Naive thymus-derived CD4-positive, alpha-beta T cell (primary cell): ENCODE measurements at regions not wholly inside any gene's neighbourhood (a gene's known extent, or its start where the extent isn't known, plus 50 kb on each side); places are given as distances from the start of the nearest gene placed in this dataset.

ENCODE experiments used
- ATAC-seq: fragments of 150-1000 bp; cut with Tn5 transposase; 2 replicates; pipeline ENCODE4 v1.10.0; 2021; ENCODE audit warnings: mild to moderate bottlenecking, moderate library complexity
- CTCF ChIA-PET: fragments of 350-600 bp; sonication (Branson Sonifier 250); formaldehyde crosslinking; loops from one replicate; lab custom pipeline; 2021; ENCODE audit warnings: antibody characterized with exemption; lab: Charles Lee
- POLR2A ChIA-PET: fragments of 350-600 bp; sonication (Branson Sonifier 250); formaldehyde crosslinking; loops from one replicate; lab custom pipeline; 2021; ENCODE audit warnings: antibody characterized with exemption, inconsistent platforms; lab: Charles Lee
- DNase-seq, 9 donors: peaks; one replicate each; pipeline versions ENCODE4 v3.0.0 to v3.0.0-alpha.2; 2020 to 2022; ENCODE audit warnings: mixed read lengths in 1 of 9
- H3K27ac ChIP-seq: one replicate; pipeline ENCODE4 v1.7.0; 2013; ENCODE audit warnings: mild to moderate bottlenecking, low read depth, low read length, moderate library complexity
- H3K27me3 ChIP-seq, 2 donors: one replicate each; pipeline ENCODE4 v1.7.0; 2013; ENCODE audit warnings: low read length in 2 of 2, mild to moderate bottlenecking in 2 of 2, moderate library complexity in 2 of 2; ENCODE audit not compliant: control insufficient read depth in 2 of 2, insufficient read depth in 2 of 2
- H3K36me3 ChIP-seq, 3 experiments: 1 replicate in 2 of 3; 2 replicates in 1 of 3; pipeline ENCODE4 v1.7.0; 2013; ENCODE audit warnings: low read length in 3 of 3, mild to moderate bottlenecking in 3 of 3, moderate library complexity in 1 of 3; ENCODE audit not compliant: insufficient read depth in 3 of 3, control insufficient read depth in 2 of 3
- H3K4me1 ChIP-seq, 2 donors: one replicate each; pipeline ENCODE4 v1.7.0; 2013; ENCODE audit warnings: low read length in 2 of 2, mild to moderate bottlenecking in 2 of 2, moderate library complexity in 1 of 2; ENCODE audit not compliant: control insufficient read depth in 2 of 2, insufficient read depth in 2 of 2
- H3K4me3 ChIP-seq: 2 replicates; pipeline ENCODE4 v1.7.0; 2013; ENCODE audit warnings: mild to moderate bottlenecking, low read length
- H3K9me3 ChIP-seq, 3 experiments: 1 replicate in 2 of 3; 2 replicates in 1 of 3; pipeline ENCODE4 v1.7.0; 2013; ENCODE audit warnings: low read length in 3 of 3; ENCODE audit not compliant: control insufficient read depth in 2 of 3
- H3K27ac Mint-ChIP-seq, 9 donors: one replicate each; pipeline ENCODE4 v1.8.0; 2020 to 2022; ENCODE audit warnings: mixed read lengths in 9 of 9, mild to moderate bottlenecking in 8 of 9, moderate library complexity in 5 of 9, inconsistent platforms in 2 of 9
- H3K27me3 Mint-ChIP-seq, 5 donors: one replicate each; pipeline ENCODE4 v1.8.0; 2021 to 2022; ENCODE audit warnings: mixed read lengths in 5 of 5, mild to moderate bottlenecking in 1 of 5
- H3K36me3 Mint-ChIP-seq, 5 donors: one replicate each; pipeline ENCODE4 v1.8.0; 2020 to 2022; ENCODE audit warnings: mixed read lengths in 5 of 5, mild to moderate bottlenecking in 3 of 5, inconsistent platforms in 1 of 5
- H3K4me1 Mint-ChIP-seq, 7 donors: one replicate each; pipeline ENCODE4 v1.8.0; 2020 to 2022; ENCODE audit warnings: mixed read lengths in 7 of 7, mild to moderate bottlenecking in 3 of 7, inconsistent platforms in 1 of 7
- H3K4me3 Mint-ChIP-seq, 10 donors: one replicate each; pipeline ENCODE4 v1.8.0; 2020 to 2022; ENCODE audit warnings: mild to moderate bottlenecking in 10 of 10, mixed read lengths in 10 of 10, moderate library complexity in 6 of 10, inconsistent platforms in 2 of 10
- H3K9me3 Mint-ChIP-seq, 11 donors: one replicate each; pipeline ENCODE4 v1.8.0; 2020 to 2022; ENCODE audit warnings: mixed read lengths in 11 of 11, mild to moderate bottlenecking in 4 of 11, inconsistent platforms in 1 of 11, moderate library complexity in 1 of 11
- intact Hi-C, 2 donors: fragments of 100-400 bp; cut with micrococcal nuclease; formaldehyde crosslinking; loops; one replicate each; pipeline ENCODE4 v1.15.1; 2023

DNA sequence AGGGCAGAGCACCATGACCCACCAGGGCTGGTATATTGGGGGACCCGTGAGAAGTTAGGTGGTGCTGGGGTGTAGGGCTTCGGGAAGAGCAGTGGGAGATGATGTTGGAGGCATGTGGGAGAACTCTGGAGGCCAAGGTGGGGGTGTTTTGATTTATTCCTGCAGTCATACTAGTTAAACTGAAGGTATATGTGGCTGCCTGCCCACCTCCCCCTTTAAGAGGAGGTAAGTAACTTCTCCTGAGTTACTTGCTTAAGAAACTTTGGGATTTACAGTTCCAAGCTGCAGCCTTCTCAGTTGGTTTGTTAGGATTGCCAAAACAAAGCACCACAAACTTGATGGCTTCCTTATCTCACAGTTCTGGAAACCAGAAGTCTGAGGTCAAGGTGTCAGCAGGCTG, 73.1 kb upstream of the AGBL1 start:
- Mint-ChIP-seq H3K27ac (no peak overlapping the region), H3K4me3 (no peak overlapping the region), H3K9me3 (peaks cover 0 to 3% (median 0%) of the 10 kb centered on the region in 11 donors), H3K36me3 (no peaks in the 10 kb centered on the region), H3K27me3 (peaks cover 0 to 22% (median 16%) of the 10 kb centered on the region in 5 donors), H3K4me1 (no peaks in the 10 kb centered on the region)
- ChIA-PET CTCF (no interaction called here), POLR2A (no interaction called here)
- no peak for DNase-seq
- Histone ChIP-seq H3K36me3 (no peaks in the 10 kb centered on the region), H3K4me3 (no peak overlapping the region), H3K4me1 (no peaks in the 10 kb centered on the region), H3K9me3 (no peaks in the 10 kb centered on the region), H3K27me3 (no peaks in the 10 kb centered on the region), H3K27ac (no peak overlapping the region)
- no peak for ATAC-seq
- intact Hi-C loops: no loop called here

DNA sequence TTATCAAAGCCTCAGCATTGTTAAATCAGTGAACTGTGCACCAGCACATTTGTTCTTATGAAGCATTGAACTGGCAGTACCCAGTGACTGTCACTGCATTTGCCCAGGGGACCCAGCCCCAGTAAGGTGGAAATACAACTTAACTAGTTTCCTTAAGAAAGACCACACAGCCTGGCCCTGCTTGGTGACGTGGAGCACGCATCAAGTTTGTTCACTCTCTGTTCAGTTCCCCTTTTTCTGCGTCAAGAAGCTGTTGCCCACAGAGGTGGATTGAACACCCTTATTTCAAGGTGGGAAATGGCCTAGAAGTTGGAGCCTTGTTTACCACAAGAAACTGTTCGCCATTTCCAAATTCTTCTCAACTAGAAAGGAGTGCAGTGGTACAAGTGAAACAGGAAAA, 69.9 kb upstream of the AGBL1 start:
- Histone ChIP-seq H3K36me3 (no peaks in the 10 kb centered on the region), H3K27ac (no peak overlapping the region), H3K9me3 (no peaks in the 10 kb centered on the region), H3K27me3 (no peaks in the 10 kb centered on the region), H3K4me1 (no peaks in the 10 kb centered on the region), H3K4me3 (no peak overlapping the region)
- intact Hi-C loops: no loop called here
- no peak overlapping the region for H3K27ac Mint-ChIP-seq
- peaks cover 0 to 4% (median 0%) of the 10 kb centered on the region in 11 donors for H3K9me3 Mint-ChIP-seq
- POLR2A ChIA-PET: no interaction called here
- no peaks in the 10 kb centered on the region for H3K36me3 Mint-ChIP-seq
- DNase-seq (no peak), ATAC-seq (no peak)
- no peak overlapping the region for H3K4me3 Mint-ChIP-seq
- no peaks in the 10 kb centered on the region for H3K4me1 Mint-ChIP-seq
- H3K27me3 Mint-ChIP-seq: peaks cover 0 to 6% (median 0%) of the 10 kb centered on the region in 5 donors
- CTCF ChIA-PET: no interaction called here

DNA sequence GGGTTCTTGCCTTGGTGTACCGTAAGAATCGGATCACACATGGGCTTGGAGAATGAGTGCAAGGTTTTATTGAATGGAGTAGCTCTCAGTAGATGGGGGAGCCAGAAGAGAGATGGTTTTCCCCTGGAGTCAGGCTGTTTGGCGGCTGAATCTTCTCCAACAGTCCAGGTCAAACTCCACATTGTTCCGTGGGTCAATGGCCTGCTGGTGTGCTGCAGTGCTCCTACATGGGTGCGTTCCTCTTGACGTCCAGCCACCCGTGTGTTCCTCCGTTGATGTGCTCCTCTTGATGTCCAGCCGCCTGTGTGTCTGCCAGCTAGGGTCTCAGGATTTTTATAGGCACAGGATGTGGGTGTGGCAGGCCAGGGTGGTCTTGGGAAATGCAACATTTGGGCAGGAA, 69.3 kb upstream of the AGBL1 start:
- Mint-ChIP-seq H3K36me3 (no peaks in the 10 kb centered on the region), H3K27me3 (peaks cover 0 to 6% (median 0%) of the 10 kb centered on the region in 5 donors), H3K9me3 (peaks cover 0 to 4% (median 0%) of the 10 kb centered on the region in 11 donors), H3K4me3 (no peak overlapping the region), H3K4me1 (no peaks in the 10 kb centered on the region), H3K27ac (no peak overlapping the region)
- no peaks in the 10 kb centered on the region for H3K9me3 ChIP-seq
- CTCF ChIA-PET: no interaction called here
- no peaks in the 10 kb centered on the region for H3K36me3 ChIP-seq
- H3K27me3 ChIP-seq: no peaks in the 10 kb centered on the region
- H3K27ac ChIP-seq: no peak overlapping the region
- H3K4me1 ChIP-seq: no peaks in the 10 kb centered on the region
- intact Hi-C loops: no loop called here
- ATAC-seq: no peak
- POLR2A ChIA-PET: no interaction called here
- no peak overlapping the region for H3K4me3 ChIP-seq
- DNase-seq: no peak

DNA sequence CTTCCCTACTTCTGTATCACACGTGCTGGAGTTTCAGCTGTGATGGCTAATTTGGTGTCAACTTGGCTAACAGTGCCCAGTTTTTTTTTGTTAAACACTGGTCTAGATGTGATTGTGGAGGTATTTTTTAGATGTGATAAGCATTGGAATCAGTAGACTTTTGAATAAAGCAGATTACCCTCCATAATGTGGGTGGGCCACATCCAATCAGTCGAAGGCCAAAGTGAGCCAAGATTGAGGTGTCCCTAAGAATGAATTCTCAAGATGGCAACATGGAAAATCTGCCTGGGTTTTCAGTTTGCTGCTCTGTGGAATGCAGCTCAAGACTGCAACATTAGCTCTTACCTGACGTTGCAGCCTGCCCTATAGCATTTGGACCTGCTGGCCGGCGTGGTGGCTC, 68.8 kb upstream of the AGBL1 start:
- POLR2A ChIA-PET: no interaction called here
- DNase-seq: no peak
- CTCF ChIA-PET: no interaction called here

DNA sequence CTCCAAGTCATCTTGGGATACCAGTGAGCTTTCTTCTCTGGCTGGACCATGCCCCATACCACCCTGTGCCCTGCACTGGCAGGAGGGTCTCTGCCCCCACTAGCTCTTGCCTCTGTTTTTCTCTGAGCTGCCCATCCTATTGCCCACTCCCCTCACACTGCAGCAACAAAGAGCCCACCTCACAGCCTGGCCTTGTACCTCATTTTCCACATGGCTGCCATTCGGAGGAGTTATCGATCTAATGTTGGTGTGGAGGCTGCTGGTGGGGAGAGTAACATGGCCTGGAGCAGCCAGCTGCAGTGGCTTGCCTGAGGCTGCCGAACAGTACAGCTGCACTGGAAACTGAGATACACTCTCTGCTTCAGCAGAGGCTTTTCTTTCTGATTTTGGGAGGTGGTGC, 65.7 kb upstream of the AGBL1 start:
- peak overlapping the region in 2 of 9 donors; percentile 15 to 41 for H3K27ac Mint-ChIP-seq

More for the DNA sequence above, 68.8 kb upstream of the AGBL1 start:
- no peak for ATAC-seq
- H3K27ac Mint-ChIP-seq: no peak overlapping the region
- no peaks in the 10 kb centered on the region for H3K4me1 Mint-ChIP-seq
- intact Hi-C loops: no loop called here
- no peaks in the 10 kb centered on the region for H3K36me3 Mint-ChIP-seq
- peaks cover 0 to 4% (median 0%) of the 10 kb centered on the region in 11 donors for H3K9me3 Mint-ChIP-seq
- Histone ChIP-seq H3K4me3 (no peak overlapping the region), H3K9me3 (no peaks in the 10 kb centered on the region), H3K36me3 (no peaks in the 10 kb centered on the region), H3K27me3 (no peaks in the 10 kb centered on the region), H3K27ac (no peak overlapping the region), H3K4me1 (no peaks in the 10 kb centered on the region)
- peaks cover 0 to 7% (median 2%) of the 10 kb centered on the region in 5 donors for H3K27me3 Mint-ChIP-seq
- no peak overlapping the region for H3K4me3 Mint-ChIP-seq

DNA sequence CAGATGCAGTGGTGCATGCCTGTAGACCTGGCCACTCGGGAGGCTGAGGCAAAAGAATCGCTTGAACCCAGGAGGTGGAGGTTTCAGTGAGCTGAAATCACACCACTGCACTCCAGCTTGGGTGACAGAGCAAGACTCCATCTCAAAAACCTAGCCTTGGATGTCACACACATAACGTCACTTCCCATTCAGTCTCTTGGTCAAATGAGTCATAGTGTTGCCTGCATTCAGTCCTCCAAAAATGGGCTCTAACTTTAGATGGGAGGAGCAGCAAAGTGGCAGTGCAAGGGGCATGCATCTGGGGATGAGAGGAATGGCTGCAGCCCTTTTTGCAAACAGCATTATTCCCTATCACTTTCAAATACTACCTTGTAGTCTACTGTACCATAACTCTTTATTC, 62.9 kb upstream of the AGBL1 start:
- CTCF ChIA-PET: no interaction called here
- no peaks in the 10 kb centered on the region for H3K4me1 Mint-ChIP-seq
- Histone ChIP-seq H3K27ac (no peak overlapping the region), H3K36me3 (no peaks in the 10 kb centered on the region), H3K27me3 (no peaks in the 10 kb centered on the region), H3K4me3 (no peak overlapping the region), H3K4me1 (no peaks in the 10 kb centered on the region), H3K9me3 (no peaks in the 10 kb centered on the region)
- H3K27ac Mint-ChIP-seq: no peak overlapping the region
- H3K4me3 Mint-ChIP-seq: no peak overlapping the region
- no peaks in the 10 kb centered on the region for H3K36me3 Mint-ChIP-seq
- H3K9me3 Mint-ChIP-seq: peaks cover 0 to 4% (median 0%) of the 10 kb centered on the region in 11 donors
- DNase-seq: no peak
- ATAC-seq: no peak
- intact Hi-C loops: no loop called here
- H3K27me3 Mint-ChIP-seq: peaks cover 0 to 30% (median 6%) of the 10 kb centered on the region in 5 donors
- POLR2A ChIA-PET: no interaction called here

More for the DNA sequence above, 65.7 kb upstream of the AGBL1 start:
- Histone ChIP-seq H3K4me3 (no peak overlapping the region), H3K27ac (no peak overlapping the region), H3K4me1 (no peaks in the 10 kb centered on the region), H3K27me3 (no peaks in the 10 kb centered on the region), H3K36me3 (no peaks in the 10 kb centered on the region), H3K9me3 (no peaks in the 10 kb centered on the region)
- peaks cover 0 to 18% (median 0%) of the 10 kb centered on the region in 5 donors for H3K27me3 Mint-ChIP-seq
- no peaks in the 10 kb centered on the region for H3K36me3 Mint-ChIP-seq
- no peaks in the 10 kb centered on the region for H3K4me1 Mint-ChIP-seq
- ChIA-PET CTCF (no interaction called here), POLR2A (no interaction called here)
- peaks cover 0 to 4% (median 0%) of the 10 kb centered on the region in 11 donors for H3K9me3 Mint-ChIP-seq
- H3K4me3 Mint-ChIP-seq: no peak overlapping the region
- no peak for DNase-seq
- intact Hi-C loops: no loop called here
- no peak for ATAC-seq

DNA sequence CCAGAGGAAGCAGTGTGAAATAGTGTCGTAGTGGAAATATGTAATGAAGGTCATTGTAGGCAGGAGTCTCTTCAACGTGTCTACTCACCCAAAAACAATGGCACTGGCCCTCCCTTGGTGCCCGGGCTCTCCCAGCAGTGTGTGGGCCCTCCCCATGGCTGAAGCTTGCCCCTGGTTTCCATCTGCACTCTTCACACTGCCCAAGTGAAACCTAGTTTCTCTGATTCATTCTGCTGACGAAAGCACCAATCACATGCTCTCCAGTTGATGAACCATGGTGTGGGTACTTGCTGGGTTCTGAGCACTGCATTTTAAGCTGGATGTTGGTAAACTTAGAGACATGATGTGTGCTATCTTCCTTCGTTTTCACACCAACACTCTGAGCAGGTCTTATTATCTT, 61.0 kb upstream of the AGBL1 start:
- Mint-ChIP-seq H3K27ac (no peak overlapping the region), H3K4me3 (no peak overlapping the region), H3K27me3 (peaks cover 0 to 32% (median 15%) of the 10 kb centered on the region in 5 donors), H3K9me3 (no peaks in the 10 kb centered on the region), H3K4me1 (no peaks in the 10 kb centered on the region), H3K36me3 (no peaks in the 10 kb centered on the region)
- Histone ChIP-seq H3K4me1 (no peaks in the 10 kb centered on the region), H3K9me3 (no peaks in the 10 kb centered on the region), H3K4me3 (no peak overlapping the region), H3K27me3 (no peaks in the 10 kb centered on the region), H3K36me3 (no peaks in the 10 kb centered on the region), H3K27ac (no peak overlapping the region)
- DNase-seq (no peak), ATAC-seq (no peak)
- intact Hi-C loops: no loop called here
- ChIA-PET CTCF (no interaction called here), POLR2A (no interaction called here)
